ENCODE measurements at regions not wholly inside any gene's neighbourhood (a gene's known extent, or its start where the extent isn't known, plus 50 kb on each side); places are given as distances from the start of the nearest gene placed in this dataset.
"Not testable (repeated sequence)": the region's sequence is repeated elsewhere in the genome, so short reads cannot be mapped to it uniquely, and the experiment has no call there.

- no peak for TF ChIP-seq CTCF (conservative IDR thresholded peaks at IDR 0.05)
- Mint-ChIP-seq H3K27me3 (ENCODE audit: insufficient read depth) (peaks cover 2% of the 10 kb centered on the region), H3K27ac (no peak overlapping the region)
These were observed 175.1 kb upstream of the KL start for GRCh38 chr13:32840989-32841713.

GRCh38 chr13:32845952-32846950, 170.0 kb upstream of the KL start:
- no peaks in the 10 kb centered on the region for H3K9me3 ChIP-seq (ENCODE audit: control insufficient read depth, low read length)
- no peak overlapping the region for H3K27ac Mint-ChIP-seq
- no peaks in the 10 kb centered on the region for H3K4me1 ChIP-seq (ENCODE audit: control insufficient read depth, insufficient read depth, low read length)
- WGBS, 2 experiments (ENCODE audit: insufficient coverage in 1 of 2, insufficient read length in 1 of 2): 64 to 76% methylated on average over 8 to 12 of the region's 12 CpGs
- no peak for TF ChIP-seq CTCF (conservative IDR thresholded peaks at IDR 0.05)
- no peak overlapping the region for H3K9ac ChIP-seq (ENCODE audit: extremely low read depth, low read length, poor library complexity, severe bottlenecking)
- DNase-seq: peak; percentile 84
- H3K36me3 Mint-ChIP-seq (ENCODE audit: low read depth): no peaks in the 10 kb centered on the region
- no peaks in the 10 kb centered on the region for H3K27me3 ChIP-seq (ENCODE audit: control insufficient read depth, insufficient read depth, low read length, poor library complexity, severe bottlenecking)
- H3K27ac ChIP-seq (ENCODE audit: low read depth, low read length): no peak overlapping the region
- H3K4me3 Mint-ChIP-seq: no peak overlapping the region
- peaks cover 10% of the 10 kb centered on the region for H3K4me1 Mint-ChIP-seq
- peaks cover 19% of the 10 kb centered on the region for H3K9me3 Mint-ChIP-seq
- H3K27me3 Mint-ChIP-seq (ENCODE audit: insufficient read depth): peaks cover 3% of the 10 kb centered on the region
- H3K4me3 ChIP-seq (ENCODE audit: low read length): no peak overlapping the region
- no peaks in the 10 kb centered on the region for H3K36me3 ChIP-seq (ENCODE audit: control insufficient read depth, insufficient read depth, low read length)

More at GRCh38 chr13:32840989-32841713, 175.1 kb upstream of the KL start:
- Mint-ChIP-seq H3K36me3 (ENCODE audit: low read depth) (no peaks in the 10 kb centered on the region), H3K4me1 (peaks cover 16% of the 10 kb centered on the region), H3K4me3 (no peak overlapping the region), H3K9me3 (peaks cover 14% of the 10 kb centered on the region)
- Histone ChIP-seq H3K4me1 (ENCODE audit: control insufficient read depth, insufficient read depth, low read length) (no peaks in the 10 kb centered on the region), H3K9me3 (ENCODE audit: control insufficient read depth, low read length) (no peaks in the 10 kb centered on the region), H3K27ac (ENCODE audit: low read depth, low read length) (no peak overlapping the region), H3K9ac (ENCODE audit: extremely low read depth, low read length, poor library complexity, severe bottlenecking) (no peak overlapping the region), H3K4me3 (ENCODE audit: low read length) (no peak overlapping the region), H3K36me3 (ENCODE audit: control insufficient read depth, insufficient read depth, low read length) (no peaks in the 10 kb centered on the region), H3K27me3 (ENCODE audit: control insufficient read depth, insufficient read depth, low read length, poor library complexity, severe bottlenecking) (no peaks in the 10 kb centered on the region)
- DNase-seq: no peak
- 93 to 96% methylated on average over 8 to 10 of the region's 10 CpGs for WGBS, 2 experiments (ENCODE audit: insufficient coverage in 1 of 2, insufficient read length in 1 of 2)

- not testable (repeated sequence) for H3K9me3 ChIP-seq (ENCODE audit: control insufficient read depth, low read length); H3K27ac Mint-ChIP-seq; H3K27me3 Mint-ChIP-seq (ENCODE audit: insufficient read depth); H3K9ac ChIP-seq (ENCODE audit: extremely low read depth, low read length, poor library complexity, severe bottlenecking); H3K36me3 Mint-ChIP-seq (ENCODE audit: low read depth); H3K4me3 ChIP-seq (ENCODE audit: low read length); H3K27ac ChIP-seq (ENCODE audit: low read depth, low read length); H3K4me1 ChIP-seq (ENCODE audit: control insufficient read depth, insufficient read depth, low read length); H3K36me3 ChIP-seq (ENCODE audit: control insufficient read depth, insufficient read depth, low read length); H3K4me3 Mint-ChIP-seq; H3K27me3 ChIP-seq (ENCODE audit: control insufficient read depth, insufficient read depth, low read length, poor library complexity, severe bottlenecking)
- WGBS, 2 experiments (ENCODE audit: insufficient coverage in 1 of 2, insufficient read length in 1 of 2): 79 to 89% methylated on average over 7 to 10 of the region's 10 CpGs
- DNase-seq: peak; percentile 2
- peaks cover 14% of the 10 kb centered on the region for H3K9me3 Mint-ChIP-seq
- H3K4me1 Mint-ChIP-seq: peaks cover 14% of the 10 kb centered on the region
These were observed 168.2 kb upstream of the KL start for GRCh38 chr13:32847976-32848375.
